ENCODE measurements at regions not wholly inside any gene's neighbourhood (a gene's known extent, or its start where the extent isn't known, plus 50 kb on each side); places are given as distances from the start of the nearest gene placed in this dataset.
"Not testable (repeated sequence)": the region's sequence is repeated elsewhere in the genome, so short reads cannot be mapped to it uniquely, and the experiment has no call there.

GRCh38 chrX:3785822-3786221, 72.4 kb upstream of the PRKX start:
- not testable (repeated sequence) for DNase-seq (ENCODE audit: low spot score)

DNA sequence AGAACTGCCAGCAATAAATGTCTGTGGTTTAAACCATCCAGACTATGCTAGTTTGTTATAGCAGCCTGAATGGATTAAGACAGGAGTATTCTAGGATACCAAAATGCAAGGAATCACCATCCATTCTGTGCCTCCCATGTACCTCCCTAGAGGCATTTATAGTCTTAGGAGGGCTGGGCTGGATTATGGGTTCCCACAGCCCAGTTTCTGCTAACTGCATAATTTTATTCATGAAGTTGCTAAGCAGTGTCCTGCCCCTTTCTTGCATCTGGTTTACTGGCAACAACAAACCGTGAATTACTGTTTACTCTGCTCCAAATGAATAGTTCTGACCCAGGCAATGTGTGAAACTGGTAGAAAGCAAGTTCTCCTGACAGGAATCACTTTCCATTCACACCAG, 67.1 kb upstream of the PRKX start:
- DNase-seq (ENCODE audit: low spot score) = no peak

GRCh38 chrX:3779546-3779945, 66.1 kb upstream of the PRKX start:
- no peak for DNase-seq (ENCODE audit: low spot score)

GRCh38 chrX:3777416-3777815, 64.0 kb upstream of the PRKX start:
- no peak for DNase-seq (ENCODE audit: low spot score)

- DNase-seq (ENCODE audit: low spot score) = no peak
These were observed 58.3 kb upstream of the PRKX start for GRCh38 chrX:3771766-3772165.

DNA sequence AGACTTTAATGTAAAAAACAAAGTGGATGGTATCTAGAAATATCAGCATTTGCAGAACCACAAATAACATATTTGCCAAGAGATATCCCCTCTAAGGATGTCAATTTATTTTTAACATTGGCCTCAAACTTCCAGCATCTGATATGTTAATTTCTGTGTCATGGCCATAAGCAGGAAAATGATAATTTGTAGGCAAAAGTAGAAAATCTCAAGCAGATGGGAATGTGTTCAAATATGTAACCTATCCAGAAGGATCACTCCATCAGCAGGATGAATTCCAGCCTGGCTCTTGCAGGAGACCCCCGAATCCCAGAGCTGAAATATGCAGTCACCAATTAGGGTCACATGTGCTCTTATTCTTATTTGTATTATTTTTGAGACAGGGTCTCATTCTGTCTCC, 55.4 kb upstream of the PRKX start:
- DNase-seq (ENCODE audit: low spot score) = no peak

All from H4 (cell line).